ENCODE measurements at regions not wholly inside any gene's neighbourhood (a gene's known extent, or its start where the extent isn't known, plus 50 kb on each side); places are given as distances from the start of the nearest gene placed in this dataset.

DNA sequence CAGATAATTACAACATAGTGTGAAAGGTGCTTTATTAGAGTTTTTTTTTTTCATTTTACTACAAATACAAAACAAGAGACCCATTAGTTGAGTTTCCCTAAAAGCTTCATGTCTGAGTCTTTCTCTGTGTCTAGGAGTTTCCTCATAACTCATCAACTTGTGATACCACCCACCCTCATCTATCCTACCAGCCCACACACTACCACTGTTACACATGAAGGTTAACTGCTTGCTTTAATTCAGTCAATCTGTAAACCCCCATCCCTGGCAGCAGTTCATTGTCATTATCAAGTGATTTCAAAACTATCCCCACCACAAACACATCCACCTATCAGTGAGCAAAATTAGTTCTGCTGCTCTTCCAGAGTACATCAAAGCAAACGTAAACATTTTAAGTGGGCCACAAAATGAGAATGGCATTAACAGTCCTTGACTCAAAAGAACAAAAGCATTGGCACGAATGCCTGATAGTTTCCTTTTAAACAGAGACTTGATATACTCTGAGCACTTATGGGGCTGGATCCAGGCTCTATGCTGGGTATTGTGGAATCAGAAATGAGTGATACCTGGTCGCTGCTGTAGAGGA, 331.6 kb upstream of the FAM241A start:
- H3K27ac ChIP-seq = no peak overlapping the region
- no peak overlapping the region for H3K4me3 ChIP-seq
- H3K9me3 ChIP-seq (ENCODE audit: low read depth, low read length) = peaks cover 8% of the 10 kb centered on the region; the same call in 1 of the 2 replicates
- H3K36me3 ChIP-seq (ENCODE audit: insufficient read depth, low read length) = no peaks in the 10 kb centered on the region
- no peak overlapping the region for H3K9ac ChIP-seq (ENCODE audit: insufficient read length)
- TF ChIP-seq POLR2AphosphoS5 (IDR thresholded peaks at IDR 0.05; ENCODE audit: borderline replicate concordance, low read depth, low read length) = no peak
- TF ChIP-seq EZH2 (IDR thresholded peaks at IDR 0.05) = no peak
- no peak for TF ChIP-seq FOXP2 (optimal IDR thresholded peaks at IDR 0.05; ENCODE audit: control extremely low read depth, extremely low read length, insufficient read depth)
- no peak for DNase-seq (ENCODE audit: low read depth, low spot score)

DNA sequence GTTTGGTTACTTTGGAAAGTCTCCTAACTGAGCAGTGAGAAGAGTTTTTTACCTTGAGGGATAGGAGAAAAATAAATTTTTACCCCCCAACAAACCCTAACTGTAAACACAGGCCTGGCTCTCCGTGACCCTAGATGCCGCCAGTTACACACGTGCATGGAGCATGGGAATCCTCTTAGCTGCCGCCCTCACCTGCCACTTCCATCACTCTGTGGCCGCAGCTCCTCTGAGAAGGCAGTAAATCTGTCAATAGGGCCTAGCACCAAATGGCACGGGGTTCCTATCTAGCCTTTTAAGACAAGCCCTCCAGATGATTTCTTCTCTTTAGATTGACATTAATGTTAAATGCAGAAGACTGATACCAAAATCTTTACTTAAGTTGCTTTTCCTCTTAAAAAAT, 330.3 kb upstream of the FAM241A start:
- peaks cover 13% of the 10 kb centered on the region; the same call in 1 of the 2 replicates for H3K9me3 ChIP-seq (ENCODE audit: low read depth, low read length)
- DNase-seq (ENCODE audit: low read depth, low spot score) = no peak

DNA sequence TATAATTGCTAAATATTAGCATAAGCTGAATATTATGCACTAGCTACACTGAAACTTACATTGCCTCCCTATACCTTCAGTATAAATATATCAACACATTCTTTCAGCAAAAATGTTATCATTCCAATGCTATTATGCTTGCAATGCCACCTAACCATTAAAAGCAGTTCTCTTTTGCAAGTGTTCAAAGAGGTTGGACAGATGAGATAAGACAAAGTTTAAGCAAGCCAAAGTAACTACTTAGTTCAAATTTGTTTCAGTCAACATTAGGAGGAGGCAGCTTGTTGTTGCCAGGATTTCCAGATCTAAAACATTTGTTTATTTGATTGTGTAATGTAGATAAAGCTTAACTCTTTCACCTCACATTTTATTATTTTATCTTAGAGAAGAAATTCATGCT, 323.9 kb upstream of the FAM241A start:
- Histone ChIP-seq H3K27ac (no peak overlapping the region), H3K4me3 (no peak overlapping the region), H3K9me3 (ENCODE audit: low read depth, low read length) (peaks cover 13% of the 10 kb centered on the region; the same call in 1 of the 2 replicates), H3K9ac (ENCODE audit: insufficient read length) (no peak overlapping the region), H3K36me3 (ENCODE audit: insufficient read depth, low read length) (no peaks in the 10 kb centered on the region)
- TF ChIP-seq FOXP2 (optimal IDR thresholded peaks at IDR 0.05; ENCODE audit: control extremely low read depth, extremely low read length, insufficient read depth) = no peak
- no peak for TF ChIP-seq EZH2 (IDR thresholded peaks at IDR 0.05)
- TF ChIP-seq POLR2AphosphoS5 (IDR thresholded peaks at IDR 0.05; ENCODE audit: borderline replicate concordance, low read depth, low read length) = no peak
- DNase-seq (ENCODE audit: low read depth, low spot score) = no peak

More for the DNA sequence above, 330.3 kb upstream of the FAM241A start:
- no peak overlapping the region for H3K9ac ChIP-seq (ENCODE audit: insufficient read length)
- TF ChIP-seq POLR2AphosphoS5 (IDR thresholded peaks at IDR 0.05; ENCODE audit: borderline replicate concordance, low read depth, low read length) (no peak), FOXP2 (optimal IDR thresholded peaks at IDR 0.05; ENCODE audit: control extremely low read depth, extremely low read length, insufficient read depth) (no peak), EZH2 (IDR thresholded peaks at IDR 0.05) (no peak)
- H3K36me3 ChIP-seq (ENCODE audit: insufficient read depth, low read length) = no peaks in the 10 kb centered on the region
- H3K27ac ChIP-seq = no peak overlapping the region
- no peak overlapping the region for H3K4me3 ChIP-seq

DNA sequence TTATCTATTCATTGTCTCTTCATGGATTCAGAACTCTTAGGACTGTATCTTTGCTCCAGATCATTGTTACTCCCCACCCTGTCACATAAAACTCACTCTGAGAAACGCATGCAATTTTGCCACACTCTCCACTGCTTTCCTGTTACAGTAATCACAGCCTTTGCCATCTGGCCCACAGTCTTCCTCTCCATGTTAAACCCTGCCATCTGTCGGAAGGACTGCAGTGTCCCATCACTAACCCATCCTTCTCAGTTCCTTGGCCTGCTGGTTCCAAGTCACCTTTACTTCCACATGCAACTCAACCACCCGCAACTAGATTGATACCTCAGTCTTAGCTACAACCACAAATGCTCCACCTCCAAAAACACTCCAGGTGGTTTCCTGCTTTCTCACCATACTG, 308.7 kb upstream of the FAM241A start:
- Histone ChIP-seq H3K27ac (no peak overlapping the region), H3K4me3 (no peak overlapping the region), H3K36me3 (ENCODE audit: insufficient read depth, low read length) (no peaks in the 10 kb centered on the region), H3K9me3 (ENCODE audit: low read depth, low read length) (no peaks in the 10 kb centered on the region), H3K9ac (ENCODE audit: insufficient read length) (no peak overlapping the region)
- DNase-seq (ENCODE audit: low read depth, low spot score) = no peak
- TF ChIP-seq POLR2AphosphoS5 (IDR thresholded peaks at IDR 0.05; ENCODE audit: borderline replicate concordance, low read depth, low read length) = no peak
- TF ChIP-seq EZH2 (IDR thresholded peaks at IDR 0.05) = no peak
- TF ChIP-seq FOXP2 (optimal IDR thresholded peaks at IDR 0.05; ENCODE audit: control extremely low read depth, extremely low read length, insufficient read depth) = no peak

DNA sequence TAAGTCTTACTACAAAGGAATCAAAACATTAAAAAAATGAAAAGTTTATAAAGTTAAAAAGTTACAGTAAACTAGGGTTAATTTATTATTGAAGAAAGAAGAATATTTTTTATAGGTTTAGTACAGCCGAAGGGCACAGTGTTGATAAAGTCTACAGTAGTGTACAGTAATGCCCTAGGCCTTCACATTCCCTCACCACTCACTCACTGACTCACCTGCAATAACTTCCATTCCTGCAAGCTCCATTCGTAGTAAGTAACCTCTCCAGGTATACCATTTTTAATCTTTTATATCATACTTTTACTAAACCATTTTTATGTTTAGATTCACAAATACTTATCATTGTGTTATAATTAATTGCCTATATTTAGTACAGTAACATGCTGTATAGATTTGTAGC, 307.5 kb upstream of the FAM241A start:
- H3K27ac ChIP-seq = no peak overlapping the region
- TF ChIP-seq FOXP2 (optimal IDR thresholded peaks at IDR 0.05; ENCODE audit: control extremely low read depth, extremely low read length, insufficient read depth) (no peak), EZH2 (IDR thresholded peaks at IDR 0.05) (no peak), POLR2AphosphoS5 (IDR thresholded peaks at IDR 0.05; ENCODE audit: borderline replicate concordance, low read depth, low read length) (no peak)
- H3K9ac ChIP-seq (ENCODE audit: insufficient read length) = no peak overlapping the region
- H3K36me3 ChIP-seq (ENCODE audit: insufficient read depth, low read length) = no peaks in the 10 kb centered on the region
- H3K4me3 ChIP-seq = no peak overlapping the region
- H3K9me3 ChIP-seq (ENCODE audit: low read depth, low read length) = no peaks in the 10 kb centered on the region
- no peak for DNase-seq (ENCODE audit: low read depth, low spot score)

DNA sequence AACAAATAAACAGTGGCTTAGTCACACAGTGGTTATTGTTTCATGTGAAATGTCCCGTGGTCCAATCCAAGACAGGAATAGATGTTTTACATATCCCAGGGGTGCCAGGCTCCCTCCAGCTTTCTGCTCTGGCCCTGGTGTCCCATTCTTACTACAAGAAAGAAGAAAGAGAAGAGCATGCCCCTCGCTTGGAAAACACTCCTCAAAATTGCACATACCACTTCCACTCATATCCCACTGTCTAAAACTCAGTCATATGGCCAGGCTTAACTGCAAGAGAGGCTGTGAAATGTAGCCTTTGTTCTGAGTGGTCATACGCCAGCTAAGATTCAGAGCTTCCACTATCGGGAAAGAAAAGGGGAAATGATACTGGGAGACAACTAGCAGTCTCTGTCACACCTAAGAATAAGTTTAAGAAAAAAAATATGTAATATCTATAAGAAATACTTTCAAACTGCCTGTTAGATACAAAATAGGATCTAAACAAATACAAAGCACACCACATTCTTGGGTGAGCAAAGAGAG, 306.8 kb upstream of the FAM241A start:
- no peak for DNase-seq (ENCODE audit: low read depth, low spot score)
- TF ChIP-seq FOXP2 (optimal IDR thresholded peaks at IDR 0.05; ENCODE audit: control extremely low read depth, extremely low read length, insufficient read depth) (no peak), POLR2AphosphoS5 (IDR thresholded peaks at IDR 0.05; ENCODE audit: borderline replicate concordance, low read depth, low read length) (no peak), EZH2 (IDR thresholded peaks at IDR 0.05) (no peak)
- Histone ChIP-seq H3K27ac (no peak overlapping the region), H3K9ac (ENCODE audit: insufficient read length) (no peak overlapping the region), H3K9me3 (ENCODE audit: low read depth, low read length) (no peaks in the 10 kb centered on the region), H3K36me3 (ENCODE audit: insufficient read depth, low read length) (no peaks in the 10 kb centered on the region), H3K4me3 (no peak overlapping the region)

DNA sequence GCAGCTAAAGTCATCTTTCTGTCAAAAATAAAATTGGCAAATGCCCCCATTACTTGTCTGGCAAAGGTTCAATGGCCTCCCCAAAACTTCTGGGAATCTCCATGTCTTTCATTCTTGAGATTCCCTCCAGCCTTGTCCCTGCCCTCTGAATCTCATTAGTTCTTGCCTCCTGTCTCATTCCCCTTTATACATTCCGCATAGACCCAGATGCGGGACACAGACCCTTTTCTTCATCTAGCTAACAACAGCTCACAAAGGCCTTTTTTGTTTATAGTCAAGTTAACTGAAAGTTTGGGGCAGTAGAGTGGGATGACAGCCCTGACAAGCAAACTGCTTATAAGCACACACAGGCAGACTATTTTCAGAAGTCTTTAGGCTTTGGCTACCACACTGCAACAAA, 306.1 kb upstream of the FAM241A start:
- H3K36me3 ChIP-seq (ENCODE audit: insufficient read depth, low read length) = no peaks in the 10 kb centered on the region
- TF ChIP-seq EZH2 (IDR thresholded peaks at IDR 0.05) = no peak
- no peak for TF ChIP-seq POLR2AphosphoS5 (IDR thresholded peaks at IDR 0.05; ENCODE audit: borderline replicate concordance, low read depth, low read length)
- TF ChIP-seq FOXP2 (optimal IDR thresholded peaks at IDR 0.05; ENCODE audit: control extremely low read depth, extremely low read length, insufficient read depth) = no peak
- no peak overlapping the region for H3K4me3 ChIP-seq
- no peak overlapping the region for H3K27ac ChIP-seq
- H3K9ac ChIP-seq (ENCODE audit: insufficient read length) = no peak overlapping the region
- no peaks in the 10 kb centered on the region for H3K9me3 ChIP-seq (ENCODE audit: low read depth, low read length)
- no peak for DNase-seq (ENCODE audit: low read depth, low spot score)

DNA sequence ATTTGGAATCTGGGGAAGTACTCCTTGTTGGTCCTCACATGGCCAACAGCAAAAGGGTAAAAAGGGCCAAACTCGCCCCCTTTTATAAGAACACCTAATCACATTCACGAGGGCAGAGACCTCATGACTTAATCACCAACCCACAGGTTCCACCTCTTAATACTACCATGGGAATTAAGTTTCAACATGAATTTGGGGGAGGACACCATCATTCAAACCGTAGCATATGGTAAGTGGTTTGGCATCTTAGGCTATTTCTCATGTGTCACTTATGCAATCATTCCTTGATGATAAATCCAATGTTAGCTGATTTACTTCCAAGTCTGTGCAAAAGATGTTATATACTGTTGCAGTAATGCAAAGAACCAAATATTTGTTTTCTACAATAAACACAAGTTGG, 302.9 kb upstream of the FAM241A start:
- no peak overlapping the region for H3K4me3 ChIP-seq
- H3K36me3 ChIP-seq (ENCODE audit: insufficient read depth, low read length) = no peaks in the 10 kb centered on the region
- no peak for TF ChIP-seq FOXP2 (optimal IDR thresholded peaks at IDR 0.05; ENCODE audit: control extremely low read depth, extremely low read length, insufficient read depth)
- TF ChIP-seq EZH2 (IDR thresholded peaks at IDR 0.05) = no peak
- TF ChIP-seq POLR2AphosphoS5 (IDR thresholded peaks at IDR 0.05; ENCODE audit: borderline replicate concordance, low read depth, low read length) = no peak
- DNase-seq (ENCODE audit: low read depth, low spot score) = no peak
- H3K9ac ChIP-seq (ENCODE audit: insufficient read length) = no peak overlapping the region
- no peaks in the 10 kb centered on the region for H3K9me3 ChIP-seq (ENCODE audit: low read depth, low read length)
- H3K27ac ChIP-seq = no peak overlapping the region

Measured in SK-N-MC (cell line).